CD4-positive, alpha-beta memory T cell (primary cell): ENCODE measurements at regions not wholly inside any gene's neighbourhood (a gene's known extent, or its start where the extent isn't known, plus 50 kb on each side); places are given as distances from the start of the nearest gene placed in this dataset.

Source experiments
- CTCF ChIA-PET: fragments of 350-600 bp; sonication (Branson Sonifier 250); formaldehyde crosslinking; loops from one replicate; lab custom pipeline; 2021; ENCODE audit warnings: inconsistent platforms; ENCODE audit not compliant: partially characterized antibody; lab: Charles Lee
- POLR2A ChIA-PET: fragments of 350-600 bp; sonication (Branson Sonifier 250); formaldehyde crosslinking; loops from one replicate; lab custom pipeline; 2021; ENCODE audit not compliant: partially characterized antibody; lab: Charles Lee
- DNase-seq, 5 donors: peaks; one replicate each; pipeline versions ENCODE4 v3.0.0 to v3.0.0-alpha.2; 2020 to 2022; ENCODE audit warnings: mixed read lengths in 1 of 5
- H3K27ac ChIP-seq: one replicate; pipeline ENCODE4 v1.7.0; 2013; ENCODE audit warnings: low read depth, low read length
- H3K27me3 ChIP-seq: 2 replicates; pipeline ENCODE4 v1.7.0; 2013; ENCODE audit warnings: mild to moderate bottlenecking, low read length, moderate library complexity; ENCODE audit not compliant: insufficient read depth
- H3K36me3 ChIP-seq: 2 replicates; pipeline ENCODE4 v1.7.0; 2013; ENCODE audit warnings: mild to moderate bottlenecking, low read length, moderate library complexity; ENCODE audit not compliant: insufficient read depth
- H3K4me1 ChIP-seq: 2 replicates; pipeline ENCODE4 v1.7.0; 2013; ENCODE audit warnings: mild to moderate bottlenecking, low read length, moderate library complexity; ENCODE audit not compliant: insufficient read depth
- H3K4me3 ChIP-seq, 2 donors: one replicate each; pipeline ENCODE4 v1.7.0; 2013; ENCODE audit warnings: low read length in 2 of 2, mild to moderate bottlenecking in 1 of 2
- H3K9me3 ChIP-seq, 2 donors: one replicate each; pipeline ENCODE4 v1.7.0; 2013; ENCODE audit warnings: low read length in 2 of 2, control low read depth in 1 of 2; ENCODE audit not compliant: control insufficient read depth in 1 of 2
- H3K27ac Mint-ChIP-seq, 7 donors: one replicate each; pipeline ENCODE4 v1.8.0; 2020 to 2021; ENCODE audit warnings: mixed read lengths in 7 of 7, mild to moderate bottlenecking in 6 of 7, inconsistent platforms in 3 of 7, moderate library complexity in 3 of 7
- H3K27me3 Mint-ChIP-seq, 2 donors: one replicate each; pipeline ENCODE4 v1.8.0; 2020 to 2021; ENCODE audit warnings: mixed read lengths in 2 of 2
- H3K36me3 Mint-ChIP-seq, 2 donors: one replicate each; pipeline ENCODE4 v1.8.0; 2020 to 2021; ENCODE audit warnings: mixed read lengths in 2 of 2, inconsistent platforms in 1 of 2, mild to moderate bottlenecking in 1 of 2
- H3K4me1 Mint-ChIP-seq, 4 donors: one replicate each; pipeline ENCODE4 v1.8.0; 2020 to 2021; ENCODE audit warnings: mixed read lengths in 4 of 4, mild to moderate bottlenecking in 1 of 4
- H3K4me3 Mint-ChIP-seq, 8 donors: one replicate each; pipeline ENCODE4 v1.8.0; 2020 to 2021; ENCODE audit warnings: mixed read lengths in 8 of 8, mild to moderate bottlenecking in 7 of 8, moderate library complexity in 6 of 8, inconsistent platforms in 3 of 8
- H3K9me3 Mint-ChIP-seq, 8 donors: one replicate each; pipeline ENCODE4 v1.8.0; 2020 to 2021; ENCODE audit warnings: mixed read lengths in 8 of 8, mild to moderate bottlenecking in 5 of 8, inconsistent platforms in 3 of 8, moderate library complexity in 1 of 8
- intact Hi-C: fragments of 100-400 bp; cut with micrococcal nuclease; formaldehyde crosslinking; loops from one replicate; pipeline ENCODE4 v1.15.1; 2023

DNA sequence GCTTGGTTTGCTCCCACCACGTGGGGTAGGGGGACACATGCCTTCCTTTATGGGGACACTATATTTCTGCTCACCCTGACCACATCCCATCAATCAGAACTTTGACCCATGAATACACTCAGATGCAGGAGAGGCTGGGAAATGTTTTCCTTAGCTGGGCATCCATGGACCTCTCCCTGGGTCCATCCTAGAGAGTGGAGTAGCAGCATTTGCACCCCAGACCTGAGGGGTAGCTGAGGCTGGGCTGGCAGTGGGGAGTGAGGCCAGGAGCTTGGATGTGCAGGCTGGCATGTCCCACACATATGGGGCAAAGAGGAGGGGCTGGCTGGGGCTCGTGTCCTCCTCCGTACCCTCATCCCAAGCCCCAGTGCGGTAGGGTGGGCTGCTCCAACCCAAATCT lies 152.8 kb downstream of the TM9SF2 start:
- no peak for DNase-seq
- no peak overlapping the region for H3K4me3 Mint-ChIP-seq
- POLR2A ChIA-PET = no interaction called here
- no peaks in the 10 kb centered on the region for H3K27me3 Mint-ChIP-seq
- peaks cover 0 to 2% of the 10 kb centered on the region in 2 donors for H3K36me3 Mint-ChIP-seq
- peaks cover 38% of the 10 kb centered on the region for H3K4me1 ChIP-seq
- no peak overlapping the region for H3K27ac ChIP-seq
- peak overlapping the region in 2 of 7 donors; percentile 2 to 13 for H3K27ac Mint-ChIP-seq
- peaks cover 20 to 38% (median 28%) of the 10 kb centered on the region in 4 donors for H3K4me1 Mint-ChIP-seq
- no peaks in the 10 kb centered on the region for H3K36me3 ChIP-seq
- no peaks in the 10 kb centered on the region for H3K9me3 ChIP-seq
- CTCF ChIA-PET = interaction anchor here (0.6 to 9.0 kb wide), 6 partner anchors 18 to 888 kb away, joined by 3 to 158 read pairs (median 3); no protein-coding TSS in a partner anchor
- intact Hi-C loops = no loop called here
- H3K4me3 ChIP-seq = no peak overlapping the region
- no peaks in the 10 kb centered on the region for H3K27me3 ChIP-seq
- H3K9me3 Mint-ChIP-seq = no peaks in the 10 kb centered on the region

GRCh38 chr13:99653526-99653925 lies 152.3 kb downstream of the TM9SF2 start:
- Histone ChIP-seq H3K9me3 (no peaks in the 10 kb centered on the region), H3K4me3 (no peak overlapping the region), H3K4me1 (peaks cover 33% of the 10 kb centered on the region), H3K36me3 (no peaks in the 10 kb centered on the region), H3K27ac (no peak overlapping the region), H3K27me3 (no peaks in the 10 kb centered on the region)
- H3K27me3 Mint-ChIP-seq = no peaks in the 10 kb centered on the region
- peaks cover 0 to 2% of the 10 kb centered on the region in 2 donors for H3K36me3 Mint-ChIP-seq
- peak overlapping the region in 1 of 7 donors; percentile 19 for H3K27ac Mint-ChIP-seq
- ChIA-PET CTCF (interaction anchor here (0.9 to 9.0 kb wide), 5 partner anchors 74 to 889 kb away, joined by 3 to 158 read pairs (median 3); no protein-coding TSS in a partner anchor), POLR2A (no interaction called here)
- H3K9me3 Mint-ChIP-seq = no peaks in the 10 kb centered on the region
- H3K4me3 Mint-ChIP-seq = no peak overlapping the region
- peaks cover 15 to 32% (median 23%) of the 10 kb centered on the region in 4 donors for H3K4me1 Mint-ChIP-seq
- intact Hi-C loops = no loop called here
- DNase-seq = no peak

- Mint-ChIP-seq H3K9me3 (no peaks in the 10 kb centered on the region), H3K27ac (peak overlapping the region in 2 of 7 donors; percentile 2 to 39), H3K27me3 (no peaks in the 10 kb centered on the region), H3K4me3 (no peak overlapping the region), H3K4me1 (peaks cover 15 to 26% (median 21%) of the 10 kb centered on the region in 4 donors), H3K36me3 (peaks cover 0 to 2% of the 10 kb centered on the region in 2 donors)
- H3K4me1 ChIP-seq = peaks cover 26% of the 10 kb centered on the region
- CTCF ChIA-PET = interaction anchor here (1.1 to 9.0 kb wide), 3 partner anchors 74 to 862 kb away, joined by 3 to 158 read pairs (median 125); no protein-coding TSS in a partner anchor
- no peaks in the 10 kb centered on the region for H3K36me3 ChIP-seq
- no peaks in the 10 kb centered on the region for H3K9me3 ChIP-seq
- POLR2A ChIA-PET = no interaction called here
- H3K27ac ChIP-seq = no peak overlapping the region
- no peaks in the 10 kb centered on the region for H3K27me3 ChIP-seq
- no peak for DNase-seq
- intact Hi-C loops = no loop called here
- H3K4me3 ChIP-seq = no peak overlapping the region
These were observed 151.6 kb downstream of the TM9SF2 start for GRCh38 chr13:99652901-99653300.

DNA sequence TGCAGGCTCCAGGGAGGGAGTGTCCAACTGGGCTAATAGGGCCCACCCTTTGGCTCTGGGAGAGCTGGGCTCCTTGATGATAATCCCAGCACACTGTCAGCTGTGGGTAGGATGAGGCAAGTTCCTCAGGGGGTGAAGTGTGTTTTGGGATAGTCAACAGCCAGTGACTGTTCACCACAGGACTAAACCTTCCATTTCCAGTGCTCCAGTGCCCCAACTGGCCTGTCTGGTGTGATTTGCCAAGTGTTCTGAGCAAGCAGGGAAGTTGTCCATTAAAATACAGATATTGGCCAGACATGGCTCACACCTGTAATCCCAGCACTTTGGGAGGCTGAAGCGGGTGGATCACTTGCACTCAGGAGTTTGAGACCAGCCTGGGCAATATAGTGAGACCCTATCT lies 150.9 kb downstream of the TM9SF2 start:
- Mint-ChIP-seq H3K36me3 (peaks cover 0 to 2% of the 10 kb centered on the region in 2 donors), H3K27me3 (no peaks in the 10 kb centered on the region), H3K9me3 (no peaks in the 10 kb centered on the region), H3K4me1 (peaks cover 13 to 19% (median 17%) of the 10 kb centered on the region in 4 donors), H3K27ac (no peak overlapping the region), H3K4me3 (no peak overlapping the region)
- Histone ChIP-seq H3K4me3 (no peak overlapping the region), H3K27me3 (no peaks in the 10 kb centered on the region), H3K27ac (no peak overlapping the region), H3K4me1 (peaks cover 19% of the 10 kb centered on the region), H3K36me3 (no peaks in the 10 kb centered on the region), H3K9me3 (no peaks in the 10 kb centered on the region)
- no peak for DNase-seq
- ChIA-PET POLR2A (no interaction called here), CTCF (interaction anchor here (8.0 to 9.0 kb wide), 2 partner anchors 581 to 863 kb away, joined by 125 to 158 read pairs; no protein-coding TSS in a partner anchor)
- intact Hi-C loops = no loop called here

DNA sequence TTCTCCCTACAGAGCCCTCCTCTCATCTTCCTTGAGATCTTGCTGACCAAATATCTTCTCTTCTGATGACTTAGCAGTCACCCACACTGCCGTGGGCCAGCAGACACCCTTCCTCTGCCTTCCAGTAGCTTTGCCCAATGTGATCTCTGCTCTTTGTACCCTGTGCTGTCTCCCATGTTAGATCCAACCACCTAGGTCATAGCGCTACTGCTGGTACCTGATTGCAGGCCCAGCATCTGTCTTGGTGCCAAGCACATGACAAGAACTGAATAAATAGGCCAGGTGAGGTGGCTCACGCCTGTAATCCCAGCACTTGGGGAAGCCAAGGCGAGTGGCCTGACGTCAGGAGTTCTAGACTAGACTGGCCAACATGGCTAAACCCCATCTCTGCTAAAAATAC lies 149.7 kb downstream of the TM9SF2 start:
- POLR2A ChIA-PET = no interaction called here

GRCh38 chr13:99650410-99650809 lies 149.1 kb downstream of the TM9SF2 start:
- Histone ChIP-seq H3K4me3 (no peak overlapping the region), H3K9me3 (no peaks in the 10 kb centered on the region), H3K27me3 (no peaks in the 10 kb centered on the region), H3K4me1 (peaks cover 2% of the 10 kb centered on the region), H3K27ac (no peak overlapping the region), H3K36me3 (no peaks in the 10 kb centered on the region)
- CTCF ChIA-PET = interaction anchor here (1.0 kb wide), 1 partner anchor 865 kb away, joined by 3 read pairs; no protein-coding TSS in a partner anchor
- Mint-ChIP-seq H3K36me3 (no peaks in the 10 kb centered on the region), H3K4me3 (no peak overlapping the region), H3K9me3 (no peaks in the 10 kb centered on the region), H3K27ac (peak overlapping the region in 4 of 7 donors; percentile 7 to 60 (median 42)), H3K27me3 (no peaks in the 10 kb centered on the region), H3K4me1 (peaks cover under 1 to 4% (median 2%) of the 10 kb centered on the region in 4 donors)
- POLR2A ChIA-PET = no interaction called here
- no peak for DNase-seq
- intact Hi-C loops = no loop called here

More for the DNA sequence above, 149.7 kb downstream of the TM9SF2 start:
- CTCF ChIA-PET = interaction anchor here (0.6 to 1.0 kb wide), 2 partner anchors 85 to 864 kb away, joined by 3 read pairs; no protein-coding TSS in a partner anchor
- H3K27me3 ChIP-seq = no peaks in the 10 kb centered on the region
- H3K36me3 ChIP-seq = no peaks in the 10 kb centered on the region
- H3K4me1 Mint-ChIP-seq = peaks cover 4 to 9% (median 7%) of the 10 kb centered on the region in 4 donors
- no peaks in the 10 kb centered on the region for H3K9me3 ChIP-seq
- intact Hi-C loops = no loop called here
- no peak overlapping the region for H3K27ac ChIP-seq
- H3K4me3 ChIP-seq = no peak overlapping the region
- no peak overlapping the region for H3K4me3 Mint-ChIP-seq
- H3K9me3 Mint-ChIP-seq = no peaks in the 10 kb centered on the region
- no peak for DNase-seq
- peaks cover 8% of the 10 kb centered on the region for H3K4me1 ChIP-seq
- no peaks in the 10 kb centered on the region for H3K27me3 Mint-ChIP-seq
- peak overlapping the region in 2 of 7 donors; percentile 7 to 60 for H3K27ac Mint-ChIP-seq
- no peaks in the 10 kb centered on the region for H3K36me3 Mint-ChIP-seq

- intact Hi-C loops = no loop called here
- no peaks in the 10 kb centered on the region for H3K36me3 Mint-ChIP-seq
- ChIA-PET CTCF (interaction anchor here (1.1 to 2.1 kb wide), 2 partner anchors 9 to 267 kb away, joined by 3 to 5 read pairs; no protein-coding TSS in a partner anchor), POLR2A (interaction anchor here (1.9 kb wide), 1 partner anchor 9 kb away, joined by 7 read pairs; no protein-coding TSS in a partner anchor)
- H3K4me3 Mint-ChIP-seq = no peak overlapping the region
- peaks cover 0 to 6% (median 0%) of the 10 kb centered on the region in 4 donors for H3K4me1 Mint-ChIP-seq
- H3K4me1 ChIP-seq = no peaks in the 10 kb centered on the region
- no peaks in the 10 kb centered on the region for H3K36me3 ChIP-seq
- no peak for DNase-seq
- H3K27ac ChIP-seq = no peak overlapping the region
- no peaks in the 10 kb centered on the region for H3K27me3 Mint-ChIP-seq
- no peak overlapping the region for H3K4me3 ChIP-seq
- no peaks in the 10 kb centered on the region for H3K9me3 ChIP-seq
- no peak overlapping the region for H3K27ac Mint-ChIP-seq
- H3K9me3 Mint-ChIP-seq = no peaks in the 10 kb centered on the region
- no peaks in the 10 kb centered on the region for H3K27me3 ChIP-seq
These were observed 147.7 kb downstream of the TM9SF2 start for GRCh38 chr13:99648927-99649326.
